HG03045 (cell line): ENCODE measurements at regions not wholly inside any gene's neighbourhood (a gene's known extent, or its start where the extent isn't known, plus 50 kb on each side); places are given as distances from the start of the nearest gene placed in this dataset.
"Not testable (repeated sequence)": the region's sequence is repeated elsewhere in the genome, so short reads cannot be mapped to it uniquely, and the experiment has no call there.

Experiments used
- ATAC-seq: cut with Tn5 transposase; IDR thresholded peaks from one replicate; pipeline ENCODE4 v1.9.1; 2021; ENCODE audit warnings: mild to moderate bottlenecking, moderate library complexity; ENCODE audit not compliant: unreplicated experiment

GRCh38 chr1:4207183-4207582 lies 307.1 kb upstream of the C1orf174 start:
- no peak for ATAC-seq

- no peak for ATAC-seq
Observed at GRCh38 chr1:4207842-4208692, 308.0 kb upstream of the C1orf174 start.

- no peak for ATAC-seq
Observed at GRCh38 chr1:4210043-4210442, 310.0 kb upstream of the C1orf174 start.

- ATAC-seq, result no peak
Observed at GRCh38 chr1:4212796-4213195, 312.7 kb upstream of the C1orf174 start.

GRCh38 chr1:4213366-4213973 lies 313.4 kb upstream of the C1orf174 start:
- ATAC-seq, result no peak

GRCh38 chr1:4214826-4215225 lies 314.8 kb upstream of the C1orf174 start:
- ATAC-seq, result no peak

- no peak for ATAC-seq
Observed at GRCh38 chr1:4215391-4215790, 315.3 kb upstream of the C1orf174 start.

- ATAC-seq, result no peak
Observed at GRCh38 chr1:4216231-4216630, 316.2 kb upstream of the C1orf174 start.

- ATAC-seq, result no peak
Observed at GRCh38 chr1:4218619-4219018, 318.5 kb upstream of the C1orf174 start.

GRCh38 chr1:4219111-4219510 lies 319.0 kb upstream of the C1orf174 start:
- no peak for ATAC-seq

GRCh38 chr1:4219826-4220225 lies 319.8 kb upstream of the C1orf174 start:
- ATAC-seq, result no peak

GRCh38 chr1:4220362-4220761 lies 320.3 kb upstream of the C1orf174 start:
- no peak for ATAC-seq

- ATAC-seq, result no peak
Observed at GRCh38 chr1:4221107-4221506, 321.0 kb upstream of the C1orf174 start.

- ATAC-seq, result no peak
Observed at GRCh38 chr1:4224684-4225467, 324.8 kb upstream of the C1orf174 start.

- no peak for ATAC-seq
Observed at GRCh38 chr1:4227986-4228385, 327.9 kb upstream of the C1orf174 start.

- ATAC-seq, result no peak
Observed at GRCh38 chr1:4253935-4254334, 353.9 kb upstream of the C1orf174 start.

GRCh38 chr1:4256351-4256750 lies 356.3 kb upstream of the C1orf174 start:
- ATAC-seq, result no peak

- ATAC-seq, result not testable (repeated sequence)
Observed at GRCh38 chr1:4258146-4258777, 358.2 kb upstream of the C1orf174 start.

- ATAC-seq, result no peak
Observed at GRCh38 chr1:4261327-4261726, 361.3 kb upstream of the C1orf174 start.

GRCh38 chr1:4262665-4263064 lies 362.6 kb upstream of the C1orf174 start:
- ATAC-seq, result no peak

- no peak for ATAC-seq
Observed at GRCh38 chr1:4263699-4264098, 363.6 kb upstream of the C1orf174 start.
